SK-N-DZ (cell line): ENCODE measurements at regions not wholly inside any gene's neighbourhood (a gene's known extent, or its start where the extent isn't known, plus 50 kb on each side); places are given as distances from the start of the nearest gene placed in this dataset.
A peak's percentile ranks its signal among the peaks of the same experiment; 100 is the strongest.
"Not testable (repeated sequence)": the region's sequence is repeated elsewhere in the genome, so short reads cannot be mapped to it uniquely, and the experiment has no call there.

Source experiments
- DNase-seq: peaks from one replicate; pipeline ENCODE4 v3.0.0-alpha.2; 2015; ENCODE audit warnings: low spot score

DNA sequence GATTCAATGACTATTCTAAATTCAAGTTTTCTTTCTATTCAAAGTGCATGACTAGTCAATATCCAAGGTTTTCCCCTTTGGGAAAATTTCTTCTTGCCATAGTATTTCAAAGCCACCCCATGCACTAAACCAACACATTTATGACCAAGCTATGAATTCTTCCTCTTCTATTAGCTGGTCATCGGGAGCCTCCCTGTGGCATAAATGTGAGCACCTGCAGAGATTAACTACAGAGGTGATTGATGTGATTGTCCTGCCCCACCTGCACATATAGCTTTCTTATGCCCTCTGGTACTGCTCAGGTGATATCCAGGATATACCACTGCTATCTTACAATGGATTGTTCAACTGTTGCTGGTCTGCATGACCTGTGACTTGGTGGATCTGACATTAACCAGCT, 694.9 kb downstream of the ZBBX start:
- DNase-seq = no peak

DNA sequence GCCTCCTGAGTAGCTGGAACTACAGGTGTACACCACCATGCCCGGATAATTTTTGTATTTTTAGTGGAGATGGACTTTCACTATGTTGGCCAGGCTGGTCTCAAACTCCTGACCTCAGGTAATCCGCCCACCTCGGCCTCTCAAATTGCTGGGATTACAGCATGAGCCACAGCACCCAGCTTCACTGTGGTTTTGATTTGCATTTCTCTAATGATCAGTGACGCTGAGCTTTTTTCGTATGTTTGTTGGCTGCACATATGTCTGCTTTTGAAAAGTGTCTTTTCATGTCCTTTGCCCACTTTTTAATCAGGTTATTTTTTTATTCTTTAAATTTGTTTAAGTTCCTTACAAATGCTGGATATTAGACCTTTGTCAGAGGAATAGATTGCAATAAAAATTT, 696.0 kb downstream of the ZBBX start:
- not testable (repeated sequence) for DNase-seq

DNA sequence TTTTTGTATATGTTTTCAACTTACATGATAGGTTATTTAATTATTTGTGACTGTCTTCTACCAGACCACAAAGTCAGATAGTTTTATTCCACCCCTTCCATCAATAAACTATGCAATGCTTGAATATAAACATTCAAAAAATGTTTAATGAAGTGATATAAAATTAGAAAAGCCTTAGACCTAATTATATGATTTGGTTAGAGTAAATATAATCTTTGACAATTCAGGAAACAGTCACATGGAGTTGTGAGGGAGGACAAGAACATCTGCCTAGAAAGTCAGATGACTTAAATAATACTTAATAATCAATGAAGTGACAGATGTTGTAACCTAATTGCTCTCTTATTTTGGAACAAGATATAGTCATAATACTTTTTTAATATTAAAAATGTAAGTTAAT, 710.3 kb downstream of the ZBBX start:
- DNase-seq = no peak

DNA sequence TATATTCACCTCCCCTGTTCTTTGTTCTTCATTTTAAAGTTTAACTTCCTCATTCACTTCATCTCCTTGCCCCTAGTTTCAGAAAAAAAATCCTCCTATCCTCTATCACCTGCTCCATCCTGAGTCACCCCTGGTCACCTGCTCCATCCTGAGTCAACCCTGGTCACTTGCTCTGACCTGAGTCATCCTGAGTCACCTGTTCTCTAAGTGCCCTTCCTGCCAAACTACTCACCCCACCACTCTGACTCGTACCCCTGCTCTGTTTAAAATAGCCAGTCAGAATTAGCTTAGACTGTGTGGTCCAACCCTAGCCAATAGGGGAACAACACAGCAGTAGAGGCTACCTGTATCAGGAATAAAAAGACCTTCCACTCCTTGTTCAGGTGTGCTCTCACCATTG, 716.9 kb downstream of the ZBBX start:
- no peak for DNase-seq

DNA sequence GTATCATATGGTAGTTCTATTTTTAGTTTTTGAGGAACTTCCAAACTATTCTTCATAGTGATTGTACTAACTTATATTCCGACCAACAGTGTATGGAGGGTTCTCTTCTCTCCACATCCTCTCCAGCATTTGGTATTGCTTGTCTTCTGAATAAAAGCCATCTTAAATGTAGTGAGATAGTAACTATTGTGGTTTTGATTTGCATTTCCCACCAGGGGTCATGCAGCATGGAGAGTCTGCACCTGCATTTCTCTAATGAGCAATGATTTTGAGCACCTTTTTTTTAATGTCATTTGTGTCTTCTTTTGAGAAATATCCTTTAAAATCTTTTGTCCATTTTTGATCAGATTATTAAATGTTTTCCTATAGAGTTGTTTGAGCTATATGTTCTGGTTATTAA, 718.5 kb downstream of the ZBBX start:
- no peak for DNase-seq

DNA sequence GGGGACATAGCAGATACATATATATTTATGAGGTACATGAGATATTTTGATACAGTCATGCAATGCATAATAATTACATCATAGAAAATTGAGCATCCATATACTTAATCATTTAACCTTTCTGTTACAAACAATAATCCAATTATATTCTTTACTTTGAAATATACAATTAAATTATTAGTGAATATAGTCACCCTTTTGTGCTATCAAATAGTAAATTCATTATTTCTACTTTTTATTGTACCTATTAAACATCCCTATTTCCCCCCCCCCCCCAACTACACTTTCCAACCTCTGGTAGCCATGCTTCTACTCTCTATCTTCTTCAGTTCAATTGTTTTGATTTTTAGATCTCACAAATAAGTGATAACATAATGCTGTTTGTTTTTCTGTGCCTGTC, 719.1 kb downstream of the ZBBX start:
- no peak for DNase-seq

DNA sequence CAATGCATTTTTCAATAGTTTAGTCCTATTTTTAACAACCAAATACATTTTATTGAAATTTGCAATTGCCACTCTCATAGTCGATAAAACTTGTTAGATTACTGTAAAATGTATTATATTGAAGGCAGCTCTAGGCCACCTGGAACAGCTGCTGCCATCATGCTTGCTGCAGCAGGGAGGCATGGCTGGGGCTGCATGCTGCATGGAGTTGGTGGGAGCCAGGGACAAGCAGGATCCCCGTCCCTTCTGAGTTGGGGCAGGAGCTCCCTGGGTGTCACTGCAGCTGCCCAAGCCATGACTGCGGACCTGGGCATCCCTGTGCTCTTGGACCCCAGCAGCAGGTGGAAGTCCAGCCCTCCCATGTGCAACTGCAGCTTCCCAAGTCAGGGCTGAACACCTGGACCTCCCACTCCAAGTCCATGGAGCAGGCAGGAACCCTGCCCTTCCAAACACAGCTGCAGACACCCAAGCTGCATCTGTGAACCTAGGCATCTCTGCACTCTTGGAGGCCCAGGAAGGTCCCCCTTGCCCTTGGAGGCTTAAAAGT, 742.0 kb downstream of the ZBBX start:
- DNase-seq = no peak

DNA sequence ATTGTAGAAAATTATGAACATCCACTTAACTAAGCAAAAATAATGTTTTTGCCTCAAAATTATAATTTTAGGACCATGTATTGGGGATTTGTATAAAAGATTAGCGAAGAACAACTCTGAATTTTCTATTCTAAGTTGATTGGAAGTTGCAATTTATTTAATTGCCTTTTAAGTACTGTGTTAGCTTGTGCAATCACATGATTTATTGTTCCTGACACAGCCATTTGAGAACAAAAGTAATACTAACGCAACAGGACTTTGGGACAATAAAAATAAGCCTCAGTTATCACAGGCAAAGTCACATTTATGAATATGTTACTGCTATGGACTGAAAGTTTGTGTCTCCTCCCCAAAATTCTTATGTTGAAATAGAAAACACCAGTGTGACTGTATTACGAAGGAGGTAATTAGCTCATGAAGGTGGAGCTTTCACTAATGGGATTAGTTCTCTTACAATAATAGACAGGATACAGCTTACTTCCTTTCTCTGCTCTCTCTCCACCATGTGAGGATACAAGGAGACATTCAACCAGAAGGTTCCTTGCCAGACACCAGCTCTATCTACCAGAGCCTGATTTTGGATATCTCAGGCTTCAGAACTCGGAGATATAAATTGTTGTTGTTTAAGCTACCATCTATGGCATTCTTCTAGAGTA, 745.9 kb downstream of the ZBBX start:
- no peak for DNase-seq

DNA sequence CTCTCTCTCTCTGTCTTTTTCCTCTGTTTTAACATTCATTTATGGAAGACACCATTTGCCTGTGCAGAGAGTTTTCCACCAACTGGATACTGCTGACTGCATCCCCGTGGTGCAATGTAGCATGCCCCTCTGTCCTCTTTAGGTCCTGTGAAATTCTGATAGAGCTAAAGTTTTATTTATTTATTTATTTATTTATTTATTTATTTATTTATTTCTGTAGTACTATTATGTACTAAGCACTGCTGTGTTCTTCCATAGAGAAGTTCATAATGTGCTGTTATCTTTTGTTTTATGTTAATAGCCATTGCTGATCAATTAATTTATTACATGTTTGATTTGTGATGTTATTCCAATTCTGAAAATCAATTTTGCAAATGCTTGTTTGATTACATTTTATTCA, 749.9 kb downstream of the ZBBX start:
- no peak for DNase-seq

DNA sequence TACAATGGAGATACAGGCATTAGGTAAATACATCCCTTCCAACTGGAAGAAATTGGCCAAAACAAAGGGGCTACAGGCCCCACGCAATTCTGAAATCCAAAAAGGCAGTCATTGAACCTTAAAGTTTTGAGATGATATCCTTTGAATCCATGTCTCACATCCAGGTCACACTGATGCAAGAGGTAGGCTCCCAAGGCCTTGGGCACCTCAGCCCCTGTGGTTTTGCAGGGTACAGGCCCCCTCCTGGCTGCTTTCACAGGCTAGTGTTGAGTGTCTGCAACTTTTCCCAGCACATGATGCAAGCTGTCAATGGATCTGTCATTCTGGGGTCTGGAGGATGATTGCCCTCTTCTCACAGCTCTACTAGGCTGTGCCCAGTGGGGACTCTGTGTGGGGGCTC, 766.7 kb downstream of the ZBBX start:
- DNase-seq = no peak

DNA sequence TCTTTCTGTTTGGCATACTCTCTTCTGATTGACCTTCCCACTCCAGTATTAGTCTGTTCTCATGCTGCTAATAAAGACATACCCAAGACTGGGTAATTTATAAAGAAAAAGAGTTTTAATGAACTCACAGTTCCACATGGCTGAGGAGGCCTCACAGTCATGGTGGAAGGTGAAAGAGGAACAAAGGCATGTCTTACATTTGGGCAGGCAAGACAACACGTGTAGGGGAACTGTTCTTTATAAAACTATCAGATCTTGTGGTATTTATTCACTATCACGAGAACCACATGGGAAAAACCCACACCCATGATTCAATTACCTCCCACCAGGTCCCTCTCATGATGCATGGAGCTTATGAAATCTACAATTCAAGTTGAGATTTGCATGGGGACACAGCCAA, 767.3 kb downstream of the ZBBX start:
- not testable (repeated sequence) for DNase-seq

DNA sequence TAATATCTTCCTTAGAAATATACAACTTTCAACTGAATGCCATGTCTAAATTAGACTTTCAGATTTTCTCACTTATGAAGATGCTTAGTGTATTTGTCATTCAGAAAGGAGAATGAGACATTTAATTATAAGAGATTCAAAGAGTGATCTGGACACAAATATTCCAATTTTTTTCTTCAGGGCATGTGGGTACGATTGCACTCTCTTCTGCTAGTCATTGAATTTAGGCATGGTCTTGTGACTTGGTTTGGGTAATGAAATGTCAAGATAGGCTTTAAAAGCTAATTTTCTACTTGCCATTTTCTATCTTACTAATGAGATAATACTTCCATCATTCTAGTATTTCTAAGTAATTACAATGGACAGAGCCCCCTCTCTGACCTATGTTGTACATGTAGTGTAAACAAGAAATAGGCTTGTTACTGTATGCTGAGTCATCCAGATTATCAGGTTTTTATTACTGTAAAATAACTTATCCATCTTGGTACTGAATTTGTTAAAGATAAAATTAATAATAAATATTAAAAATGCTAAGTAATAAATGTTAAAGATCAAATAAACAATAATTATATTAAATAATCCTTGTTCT, 770.8 kb upstream of the BCHE start:
- peak; percentile 5 for DNase-seq

DNA sequence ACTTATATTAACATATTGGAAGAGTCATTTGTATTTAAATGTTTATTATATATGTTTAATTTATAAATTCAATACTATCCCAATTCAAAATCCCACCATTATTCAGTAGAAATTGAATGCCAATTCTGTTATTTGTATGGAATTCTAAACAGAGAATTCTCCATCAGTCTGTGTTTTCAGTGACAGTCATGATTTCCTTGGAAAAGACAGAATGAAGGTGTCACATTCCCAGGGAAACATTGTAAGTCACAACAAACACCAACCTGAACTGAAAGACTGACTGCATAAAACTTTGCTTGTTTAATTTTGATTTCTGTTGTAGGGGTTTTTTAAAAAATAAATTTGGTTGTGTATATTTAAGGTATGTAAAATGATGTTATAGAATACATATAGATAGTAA, 769.8 kb upstream of the BCHE start:
- DNase-seq = no peak

DNA sequence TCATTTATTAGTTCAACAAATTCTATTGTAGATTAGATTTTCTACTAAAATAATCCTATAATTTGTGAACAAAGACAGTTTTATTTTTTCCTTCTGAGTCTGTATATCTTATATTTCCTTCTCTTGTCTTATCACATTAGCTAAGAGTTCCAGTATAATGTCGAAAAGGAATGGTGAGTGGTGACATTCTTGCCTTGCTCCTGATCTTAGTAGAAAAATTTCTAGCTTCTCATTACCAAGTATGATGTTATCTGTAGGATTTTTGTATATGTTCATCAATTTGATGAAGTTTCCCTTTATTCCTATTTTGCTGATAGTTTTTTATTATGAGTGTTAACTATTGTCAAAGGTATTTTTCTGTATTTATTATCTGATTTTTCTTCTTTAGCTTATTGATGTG, 756.6 kb upstream of the BCHE start:
- DNase-seq = no peak

DNA sequence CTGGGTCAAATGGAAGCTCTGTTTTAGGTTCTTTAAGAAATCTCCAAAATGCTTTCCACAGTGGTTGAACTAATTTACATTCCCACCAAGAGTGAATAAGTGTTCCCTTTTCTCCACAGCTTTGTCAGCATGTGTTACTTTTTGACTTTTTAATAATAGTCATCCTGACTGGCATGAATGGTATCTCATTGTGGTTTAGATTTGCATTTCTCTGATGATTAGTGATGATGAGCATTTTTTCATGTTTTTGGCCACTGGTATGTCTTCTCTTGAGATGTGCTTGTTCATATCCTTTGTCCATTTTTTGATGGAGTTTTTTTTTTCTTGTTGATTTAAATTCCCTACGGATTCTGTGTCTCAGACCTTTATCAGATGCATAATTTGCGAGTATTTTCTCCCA, 745.0 kb upstream of the BCHE start:
- no peak for DNase-seq

DNA sequence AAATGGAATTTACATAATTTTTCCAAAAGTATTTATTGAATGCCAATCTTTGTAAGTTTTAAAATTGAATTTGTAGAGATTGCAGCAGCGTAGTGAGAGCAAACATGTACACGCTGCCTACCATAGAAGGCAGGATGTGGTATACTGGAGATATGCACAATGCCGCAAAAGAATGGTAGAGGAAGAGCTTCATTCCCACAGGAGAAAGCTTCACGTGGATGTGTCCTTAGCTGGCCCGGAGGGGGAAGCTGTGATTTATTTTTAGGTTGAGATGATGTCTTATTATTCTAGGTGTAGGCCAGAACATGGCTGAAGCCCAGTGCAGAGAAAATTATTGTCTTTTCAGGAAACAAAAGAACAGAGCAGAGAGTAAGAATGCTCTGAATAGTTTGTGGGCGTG, 743.3 kb upstream of the BCHE start:
- DNase-seq = no peak

DNA sequence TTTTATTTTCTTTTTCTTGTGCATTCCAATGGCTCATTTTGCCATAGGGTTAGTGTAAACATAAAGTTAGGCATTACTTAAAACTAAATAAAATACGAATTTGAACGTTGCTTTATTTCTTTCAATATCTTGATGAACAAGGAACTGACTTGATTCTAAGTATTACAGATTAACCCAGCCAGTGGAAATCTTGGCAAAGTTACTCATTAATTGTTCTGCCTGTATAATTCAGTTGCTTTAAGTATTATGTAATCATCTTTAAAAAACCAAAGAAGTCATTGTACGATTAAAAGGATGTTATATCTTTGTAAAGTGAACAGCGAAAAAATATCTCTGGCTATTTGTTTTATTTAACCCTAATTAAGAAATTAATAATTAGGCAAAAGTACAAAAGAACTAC, 737.9 kb upstream of the BCHE start:
- DNase-seq = no peak

DNA sequence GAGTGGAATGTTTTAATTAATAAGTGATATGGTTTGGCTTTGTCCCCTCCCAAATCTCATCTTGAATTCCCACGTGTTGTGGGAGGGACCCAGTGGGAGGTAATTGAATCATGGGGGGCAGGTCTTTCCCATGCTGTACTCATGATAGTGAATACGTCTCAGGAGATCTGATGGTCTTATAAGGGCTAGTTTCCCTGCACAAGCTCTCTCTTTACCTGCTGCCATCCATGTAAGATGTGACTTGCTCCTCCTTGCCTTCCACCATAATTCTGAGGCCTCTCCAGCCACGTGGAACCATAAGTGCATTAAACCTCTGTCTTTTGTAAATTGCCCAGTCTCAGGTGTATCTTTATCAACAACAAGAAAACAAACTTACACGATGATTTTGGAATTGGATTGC, 734.5 kb upstream of the BCHE start:
- DNase-seq = not testable (repeated sequence)

DNA sequence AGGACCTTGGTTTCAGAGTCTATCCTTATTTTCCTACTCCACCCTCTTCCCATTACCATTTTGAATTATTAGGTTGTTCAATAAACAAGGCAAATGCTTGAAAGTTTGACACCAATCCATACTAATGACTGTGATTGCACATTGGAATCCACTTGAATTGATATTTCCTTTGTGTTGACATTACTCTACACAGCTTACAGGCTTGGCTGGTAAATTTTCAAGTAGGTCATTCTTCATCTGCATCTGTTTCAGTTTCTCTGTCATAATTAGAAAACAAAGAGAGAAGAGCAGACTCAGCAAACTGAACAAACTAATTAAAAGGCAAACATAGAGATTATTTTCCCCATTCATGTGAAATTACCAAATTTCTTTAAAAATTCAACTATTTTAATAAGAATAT, 732.9 kb upstream of the BCHE start:
- DNase-seq = no peak

DNA sequence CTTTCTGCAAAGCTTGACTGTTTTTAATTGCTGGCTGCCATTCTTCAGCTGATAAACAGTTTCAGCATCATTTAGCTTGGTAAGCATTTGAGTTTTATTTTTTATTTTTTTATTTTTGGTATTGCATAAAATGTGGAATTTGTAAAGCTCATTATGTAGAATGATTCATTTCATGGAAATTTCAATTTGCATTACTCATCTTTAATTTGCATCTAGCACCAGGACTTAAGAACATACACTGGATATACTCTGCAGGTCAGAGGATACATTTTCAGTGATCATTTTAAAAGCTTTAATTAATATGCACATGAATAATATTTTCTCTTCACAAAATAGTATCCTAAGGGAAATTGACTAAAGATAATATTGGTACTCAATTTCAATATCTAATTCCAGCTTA, 732.4 kb upstream of the BCHE start:
- no peak for DNase-seq

DNA sequence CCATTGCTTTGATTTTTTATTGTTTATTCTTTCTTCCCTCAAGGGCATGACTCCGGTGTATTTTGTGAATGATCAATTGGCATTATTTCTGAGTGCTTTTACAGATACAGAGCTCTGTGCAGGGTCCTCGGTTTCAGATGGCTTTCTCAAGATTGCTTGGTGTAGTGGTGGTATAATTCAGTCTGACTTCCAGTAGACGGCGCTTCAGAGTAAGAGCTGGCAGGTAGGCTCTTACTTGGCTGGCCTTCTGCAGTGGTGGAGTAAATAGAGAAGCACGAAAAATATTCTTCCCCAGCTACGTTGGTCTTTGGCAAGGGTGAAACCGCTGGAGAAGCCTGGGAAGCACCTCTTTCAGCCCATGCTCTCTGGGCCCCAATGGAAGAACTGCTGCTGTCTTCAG, 723.0 kb upstream of the BCHE start:
- DNase-seq = no peak

DNA sequence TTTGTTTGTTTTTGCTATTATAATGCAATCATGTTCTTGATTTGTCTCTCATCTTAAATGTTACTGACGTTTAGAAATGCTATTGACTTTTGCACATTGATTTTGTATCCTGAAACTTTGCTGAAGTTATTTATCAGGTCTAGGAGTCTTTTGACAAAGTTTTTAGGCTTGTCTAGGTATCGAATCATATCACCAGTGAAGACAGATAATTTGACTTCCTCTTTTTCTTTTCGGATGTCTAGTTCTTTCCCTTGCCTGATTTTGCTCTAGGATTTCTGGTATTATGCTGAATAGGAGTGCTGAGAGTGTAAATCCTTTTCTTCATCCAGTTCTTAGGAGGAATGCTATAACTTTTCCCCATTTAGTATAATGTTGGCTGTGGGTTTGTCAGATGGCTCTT, 719.7 kb upstream of the BCHE start:
- no peak for DNase-seq

DNA sequence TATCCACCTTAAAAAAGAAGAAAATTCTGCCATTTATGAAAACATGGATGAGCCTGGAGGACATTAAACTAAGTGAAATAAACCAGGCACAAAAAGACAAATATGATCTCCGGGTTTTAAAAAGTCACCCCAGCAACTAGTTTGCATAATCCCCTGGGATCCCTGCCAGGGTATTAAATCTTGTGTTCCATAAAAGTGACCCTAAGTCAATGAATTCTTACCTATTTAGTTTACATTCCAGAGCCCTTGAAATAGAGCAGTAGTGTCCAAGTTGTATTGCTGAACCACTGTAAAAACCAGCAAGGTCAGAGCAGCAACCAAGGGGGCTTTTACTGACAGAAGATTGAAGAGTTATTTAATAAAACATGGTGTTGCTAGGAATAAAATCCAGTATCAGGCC, 716.8 kb upstream of the BCHE start:
- DNase-seq = no peak

DNA sequence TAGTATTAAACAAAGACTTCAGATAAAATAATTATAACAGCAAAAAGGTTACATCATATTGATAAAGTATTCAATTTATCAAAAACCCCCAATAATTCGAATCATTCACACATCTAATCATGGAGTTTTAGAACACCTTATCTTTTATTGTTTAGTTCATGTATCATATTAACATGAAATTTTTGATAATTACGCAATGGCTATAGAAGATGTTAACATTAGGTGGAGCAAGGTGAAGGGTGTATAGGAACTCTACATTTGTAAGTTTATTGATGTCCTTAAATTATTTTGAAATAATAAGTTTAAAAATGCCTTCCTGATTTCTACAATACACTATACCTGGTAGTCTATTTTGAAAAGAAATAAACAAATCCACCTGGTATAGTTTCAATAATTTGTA, 696.5 kb upstream of the BCHE start:
- no peak for DNase-seq
